ENCODE measurements at regions not wholly inside any gene's neighbourhood (a gene's known extent, or its start where the extent isn't known, plus 50 kb on each side); places are given as distances from the start of the nearest gene placed in this dataset.
"Not testable (repeated sequence)": the region's sequence is repeated elsewhere in the genome, so short reads cannot be mapped to it uniquely, and the experiment has no call there.

- not testable (repeated sequence) for H3K9ac ChIP-seq (ENCODE audit: low read length in 5 of 5); H3K4me1 ChIP-seq (ENCODE audit: control insufficient read depth in 5 of 5, insufficient read depth in 5 of 5, low read length in 5 of 5); H3K9me3 ChIP-seq (ENCODE audit: control insufficient read depth in 5 of 5, low read length in 5 of 5); H3K36me3 ChIP-seq (ENCODE audit: control insufficient read depth in 5 of 5, insufficient read depth in 5 of 5, low read length in 5 of 5); H3K4me3 ChIP-seq (ENCODE audit: low read depth in 1 of 5, low read length in 5 of 5); H3K27me3 ChIP-seq (ENCODE audit: control insufficient read depth in 5 of 5, insufficient read depth in 4 of 5, low read length in 5 of 5); H3K27ac ChIP-seq (ENCODE audit: low read depth, low read length)
These were observed 128.5 kb upstream of the ROPN1B start for GRCh38 chr3:125840465-125840864.

DNA sequence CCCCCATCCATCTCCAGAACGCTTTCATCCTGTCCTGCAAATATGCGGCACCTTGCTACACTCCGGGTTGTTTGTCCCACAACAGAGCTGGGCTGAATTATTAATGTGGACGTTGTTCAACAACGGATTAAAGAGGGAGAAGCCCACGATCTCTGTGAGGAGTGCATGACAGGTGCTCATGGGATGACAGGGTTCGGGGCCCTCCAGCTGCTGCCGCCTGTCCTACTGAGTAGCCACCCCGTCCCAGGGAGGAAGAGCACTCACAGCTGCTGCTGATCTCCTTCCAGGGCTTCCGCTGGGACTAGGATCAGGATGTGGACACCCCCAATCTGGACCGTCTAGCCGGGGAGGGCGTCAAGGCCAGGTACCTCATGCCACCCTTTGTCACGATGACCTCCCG, 121.0 kb upstream of the ROPN1B start:
- H3K4me3 ChIP-seq (ENCODE audit: low read depth in 1 of 5, low read length in 5 of 5); H3K9me3 ChIP-seq (ENCODE audit: control insufficient read depth in 5 of 5, low read length in 5 of 5); H3K4me1 ChIP-seq (ENCODE audit: control insufficient read depth in 5 of 5, insufficient read depth in 5 of 5, low read length in 5 of 5); H3K36me3 ChIP-seq (ENCODE audit: control insufficient read depth in 5 of 5, insufficient read depth in 5 of 5, low read length in 5 of 5); H3K27ac ChIP-seq (ENCODE audit: low read depth, low read length); H3K9ac ChIP-seq (ENCODE audit: low read length in 5 of 5); H3K27me3 ChIP-seq (ENCODE audit: control insufficient read depth in 5 of 5, insufficient read depth in 4 of 5, low read length in 5 of 5): not testable (repeated sequence)

- H3K27me3 ChIP-seq (ENCODE audit: control insufficient read depth in 5 of 5, insufficient read depth in 4 of 5, low read length in 5 of 5); H3K4me1 ChIP-seq (ENCODE audit: control insufficient read depth in 5 of 5, insufficient read depth in 5 of 5, low read length in 5 of 5); H3K27ac ChIP-seq (ENCODE audit: low read depth, low read length); H3K9me3 ChIP-seq (ENCODE audit: control insufficient read depth in 5 of 5, low read length in 5 of 5); H3K36me3 ChIP-seq (ENCODE audit: control insufficient read depth in 5 of 5, insufficient read depth in 5 of 5, low read length in 5 of 5); H3K4me3 ChIP-seq (ENCODE audit: low read depth in 1 of 5, low read length in 5 of 5); H3K9ac ChIP-seq (ENCODE audit: low read length in 5 of 5): not testable (repeated sequence)
These were observed 114.0 kb upstream of the ROPN1B start for GRCh38 chr3:125855006-125855405.

DNA sequence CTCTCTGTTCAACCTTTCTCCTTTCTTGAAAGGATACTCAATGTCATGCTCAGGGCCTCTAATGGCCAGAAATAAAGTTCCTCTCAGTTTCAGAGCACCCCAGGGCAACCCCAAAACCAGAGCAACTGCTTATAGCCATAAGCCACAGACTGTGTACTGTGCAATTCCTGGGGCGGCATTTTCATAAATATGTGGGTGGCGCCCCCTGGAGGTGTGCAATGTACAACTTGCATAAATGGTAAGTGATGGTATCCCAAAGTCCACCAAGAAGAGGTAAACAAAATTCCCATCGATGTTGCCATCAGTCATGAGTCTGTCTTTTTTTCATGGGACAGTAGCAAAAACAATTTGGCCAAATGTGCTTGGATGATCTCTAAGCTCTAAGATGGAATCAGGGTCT, 108.4 kb upstream of the ROPN1B start:
- not testable (repeated sequence) for H3K36me3 ChIP-seq (ENCODE audit: control insufficient read depth in 5 of 5, insufficient read depth in 5 of 5, low read length in 5 of 5); H3K9ac ChIP-seq (ENCODE audit: low read length in 5 of 5); H3K4me1 ChIP-seq (ENCODE audit: control insufficient read depth in 5 of 5, insufficient read depth in 5 of 5, low read length in 5 of 5); H3K27me3 ChIP-seq (ENCODE audit: control insufficient read depth in 5 of 5, insufficient read depth in 4 of 5, low read length in 5 of 5); H3K9me3 ChIP-seq (ENCODE audit: control insufficient read depth in 5 of 5, low read length in 5 of 5); H3K27ac ChIP-seq (ENCODE audit: low read depth, low read length); H3K4me3 ChIP-seq (ENCODE audit: low read depth in 1 of 5, low read length in 5 of 5)

DNA sequence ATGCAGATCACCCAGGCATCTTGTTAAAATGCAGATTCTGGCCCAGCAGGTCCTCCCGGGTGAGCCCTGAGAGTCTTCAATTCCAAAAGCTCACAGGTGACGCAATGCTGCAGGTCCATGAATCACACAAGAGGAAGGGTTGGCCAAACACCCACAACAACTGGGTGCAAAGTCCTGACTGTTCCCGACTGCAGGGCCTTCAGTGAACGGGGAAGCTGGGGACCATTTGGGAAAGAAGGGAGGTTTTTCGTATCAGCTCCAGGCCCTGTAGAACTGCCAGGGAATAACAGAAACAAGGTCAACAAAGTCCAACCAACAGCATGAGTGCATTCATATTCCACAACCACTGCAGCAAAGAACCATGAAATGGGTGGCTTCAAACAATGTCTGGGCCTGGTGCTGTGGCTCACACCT, 106.1 kb upstream of the ROPN1B start:
- H3K4me3 ChIP-seq (ENCODE audit: low read depth in 1 of 5, low read length in 5 of 5); H3K9me3 ChIP-seq (ENCODE audit: control insufficient read depth in 5 of 5, low read length in 5 of 5); H3K27me3 ChIP-seq (ENCODE audit: control insufficient read depth in 5 of 5, insufficient read depth in 4 of 5, low read length in 5 of 5); H3K36me3 ChIP-seq (ENCODE audit: control insufficient read depth in 5 of 5, insufficient read depth in 5 of 5, low read length in 5 of 5); H3K4me1 ChIP-seq (ENCODE audit: control insufficient read depth in 5 of 5, insufficient read depth in 5 of 5, low read length in 5 of 5); H3K27ac ChIP-seq (ENCODE audit: low read depth, low read length); H3K9ac ChIP-seq (ENCODE audit: low read length in 5 of 5): not testable (repeated sequence)

- H3K27me3 ChIP-seq (ENCODE audit: control insufficient read depth in 5 of 5, insufficient read depth in 4 of 5, low read length in 5 of 5); H3K36me3 ChIP-seq (ENCODE audit: control insufficient read depth in 5 of 5, insufficient read depth in 5 of 5, low read length in 5 of 5): not testable (repeated sequence)
These were observed 104.4 kb upstream of the ROPN1B start for GRCh38 chr3:125864532-125864931.

DNA sequence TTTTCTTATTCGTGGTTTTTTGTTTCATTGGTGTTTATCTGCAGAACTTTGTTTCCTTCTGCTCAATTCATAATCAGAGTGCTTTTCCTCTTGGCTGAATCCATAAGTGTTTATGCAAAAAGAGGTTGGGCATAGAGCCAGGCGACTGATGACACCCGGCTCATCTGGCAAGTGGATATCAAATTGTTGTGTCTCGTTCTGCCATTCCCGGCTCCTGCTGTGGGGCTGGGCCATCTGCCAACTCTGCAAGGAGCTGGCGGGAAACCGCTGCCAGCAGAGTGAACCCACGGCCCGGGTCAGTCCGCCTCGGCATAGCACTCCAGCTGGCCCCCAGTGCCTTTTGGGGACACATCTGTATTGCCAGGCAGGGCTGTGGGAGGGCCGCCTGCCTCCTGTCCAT, 83.0 kb upstream of the ROPN1B start:
- H3K9ac ChIP-seq (ENCODE audit: low read length in 5 of 5); H3K4me3 ChIP-seq (ENCODE audit: low read depth in 1 of 5, low read length in 5 of 5); H3K36me3 ChIP-seq (ENCODE audit: control insufficient read depth in 5 of 5, insufficient read depth in 5 of 5, low read length in 5 of 5); H3K27me3 ChIP-seq (ENCODE audit: control insufficient read depth in 5 of 5, insufficient read depth in 4 of 5, low read length in 5 of 5); H3K27ac ChIP-seq (ENCODE audit: low read depth, low read length): not testable (repeated sequence)
- H3K4me1 ChIP-seq (ENCODE audit: control insufficient read depth in 5 of 5, insufficient read depth in 5 of 5, low read length in 5 of 5) = peaks cover 0 to 11% (median 10%) of the 10 kb centered on the region in 5 donors
- H3K9me3 ChIP-seq (ENCODE audit: control insufficient read depth in 5 of 5, low read length in 5 of 5) = peaks cover 0 to 13% (median 3%) of the 10 kb centered on the region in 5 donors

More at GRCh38 chr3:125864532-125864931, 104.4 kb upstream of the ROPN1B start:
- not testable (repeated sequence) for H3K4me3 ChIP-seq (ENCODE audit: low read depth in 1 of 5, low read length in 5 of 5); H3K27ac ChIP-seq (ENCODE audit: low read depth, low read length); H3K9ac ChIP-seq (ENCODE audit: low read length in 5 of 5); H3K9me3 ChIP-seq (ENCODE audit: control insufficient read depth in 5 of 5, low read length in 5 of 5); H3K4me1 ChIP-seq (ENCODE audit: control insufficient read depth in 5 of 5, insufficient read depth in 5 of 5, low read length in 5 of 5)

- not testable (repeated sequence) for H3K27ac ChIP-seq (ENCODE audit: low read depth, low read length); H3K27me3 ChIP-seq (ENCODE audit: control insufficient read depth in 5 of 5, insufficient read depth in 4 of 5, low read length in 5 of 5); H3K9me3 ChIP-seq (ENCODE audit: control insufficient read depth in 5 of 5, low read length in 5 of 5); H3K4me3 ChIP-seq (ENCODE audit: low read depth in 1 of 5, low read length in 5 of 5); H3K9ac ChIP-seq (ENCODE audit: low read length in 5 of 5); H3K36me3 ChIP-seq (ENCODE audit: control insufficient read depth in 5 of 5, insufficient read depth in 5 of 5, low read length in 5 of 5); H3K4me1 ChIP-seq (ENCODE audit: control insufficient read depth in 5 of 5, insufficient read depth in 5 of 5, low read length in 5 of 5)
These were observed 69.8 kb upstream of the ROPN1B start for GRCh38 chr3:125899181-125899580.

DNA sequence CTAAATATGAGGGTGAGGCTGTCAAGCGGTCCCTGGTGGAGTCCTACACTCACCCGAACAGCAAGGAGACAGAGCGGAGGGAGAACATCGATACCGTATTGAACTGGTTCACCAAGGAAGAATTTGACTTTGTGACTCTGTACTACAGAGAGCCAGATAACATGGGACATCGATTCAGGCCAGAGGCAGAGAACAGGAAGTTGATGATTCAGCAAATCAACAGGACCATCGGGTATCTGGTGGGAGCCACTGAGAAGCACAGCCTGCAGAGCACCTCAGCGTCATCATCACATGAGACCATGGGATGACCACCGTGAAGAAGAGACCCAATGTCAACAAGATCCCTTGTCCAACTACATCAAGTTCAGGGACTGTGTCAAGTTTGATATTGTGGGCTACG, 67.5 kb upstream of the ROPN1B start:
- not testable (repeated sequence) for H3K9me3 ChIP-seq (ENCODE audit: control insufficient read depth in 5 of 5, low read length in 5 of 5); H3K9ac ChIP-seq (ENCODE audit: low read length in 5 of 5); H3K4me1 ChIP-seq (ENCODE audit: control insufficient read depth in 5 of 5, insufficient read depth in 5 of 5, low read length in 5 of 5)

GRCh38 chr3:125903780-125904455, 65.1 kb upstream of the ROPN1B start:
- not testable (repeated sequence) for H3K9ac ChIP-seq (ENCODE audit: low read length in 5 of 5); H3K9me3 ChIP-seq (ENCODE audit: control insufficient read depth in 5 of 5, low read length in 5 of 5); H3K36me3 ChIP-seq (ENCODE audit: control insufficient read depth in 5 of 5, insufficient read depth in 5 of 5, low read length in 5 of 5); H3K4me3 ChIP-seq (ENCODE audit: low read depth in 1 of 5, low read length in 5 of 5); H3K4me1 ChIP-seq (ENCODE audit: control insufficient read depth in 5 of 5, insufficient read depth in 5 of 5, low read length in 5 of 5); H3K27me3 ChIP-seq (ENCODE audit: control insufficient read depth in 5 of 5, insufficient read depth in 4 of 5, low read length in 5 of 5); H3K27ac ChIP-seq (ENCODE audit: low read depth, low read length)

More for the DNA sequence above, 67.5 kb upstream of the ROPN1B start:
- H3K27ac ChIP-seq (ENCODE audit: low read depth, low read length); H3K27me3 ChIP-seq (ENCODE audit: control insufficient read depth in 5 of 5, insufficient read depth in 4 of 5, low read length in 5 of 5); H3K36me3 ChIP-seq (ENCODE audit: control insufficient read depth in 5 of 5, insufficient read depth in 5 of 5, low read length in 5 of 5); H3K4me3 ChIP-seq (ENCODE audit: low read depth in 1 of 5, low read length in 5 of 5): not testable (repeated sequence)

DNA sequence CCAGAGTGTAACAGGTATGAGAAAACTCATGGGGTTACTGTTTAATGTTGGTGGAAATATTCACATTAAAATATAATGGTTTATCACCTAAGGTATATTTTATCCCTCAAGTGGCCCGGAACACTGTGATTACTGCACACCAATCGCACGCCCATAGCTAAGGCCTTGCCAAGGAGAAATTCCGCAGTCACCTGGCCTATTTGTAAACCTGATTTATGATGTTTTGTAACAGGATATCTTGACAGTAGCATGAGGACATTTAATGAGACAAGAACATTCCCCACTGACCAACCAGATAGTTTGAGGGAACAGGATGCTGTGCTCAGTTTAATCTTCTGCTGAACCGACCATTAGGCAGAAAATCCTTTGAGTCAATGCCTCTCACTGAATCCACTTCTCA, 61.7 kb upstream of the ROPN1B start:
- not testable (repeated sequence) for H3K27me3 ChIP-seq (ENCODE audit: control insufficient read depth in 5 of 5, insufficient read depth in 4 of 5, low read length in 5 of 5); H3K4me3 ChIP-seq (ENCODE audit: low read depth in 1 of 5, low read length in 5 of 5); H3K9ac ChIP-seq (ENCODE audit: low read length in 5 of 5); H3K9me3 ChIP-seq (ENCODE audit: control insufficient read depth in 5 of 5, low read length in 5 of 5); H3K36me3 ChIP-seq (ENCODE audit: control insufficient read depth in 5 of 5, insufficient read depth in 5 of 5, low read length in 5 of 5); H3K4me1 ChIP-seq (ENCODE audit: control insufficient read depth in 5 of 5, insufficient read depth in 5 of 5, low read length in 5 of 5); H3K27ac ChIP-seq (ENCODE audit: low read depth, low read length)
